ENCODE measurements at regions not wholly inside any gene's neighbourhood (a gene's known extent, or its start where the extent isn't known, plus 50 kb on each side); places are given as distances from the start of the nearest gene placed in this dataset.
"Not testable (repeated sequence)": the region's sequence is repeated elsewhere in the genome, so short reads cannot be mapped to it uniquely, and the experiment has no call there.

- Histone ChIP-seq H3K9me3 (no peaks in the 10 kb centered on the region), H3K27ac (no peak overlapping the region), H3K27me3 (no peaks in the 10 kb centered on the region), H3K4me3 (no peak overlapping the region), H3K36me3 (no peaks in the 10 kb centered on the region), H3K4me1 (no peaks in the 10 kb centered on the region)
- TF ChIP-seq CTCF (IDR thresholded peaks at IDR 0.05), result no peak
- DNase-seq (ENCODE audit: low spot score), result no peak
Observed at GRCh38 chr20:52001999-52002666, 189.4 kb downstream of the ZFP64 start.

DNA sequence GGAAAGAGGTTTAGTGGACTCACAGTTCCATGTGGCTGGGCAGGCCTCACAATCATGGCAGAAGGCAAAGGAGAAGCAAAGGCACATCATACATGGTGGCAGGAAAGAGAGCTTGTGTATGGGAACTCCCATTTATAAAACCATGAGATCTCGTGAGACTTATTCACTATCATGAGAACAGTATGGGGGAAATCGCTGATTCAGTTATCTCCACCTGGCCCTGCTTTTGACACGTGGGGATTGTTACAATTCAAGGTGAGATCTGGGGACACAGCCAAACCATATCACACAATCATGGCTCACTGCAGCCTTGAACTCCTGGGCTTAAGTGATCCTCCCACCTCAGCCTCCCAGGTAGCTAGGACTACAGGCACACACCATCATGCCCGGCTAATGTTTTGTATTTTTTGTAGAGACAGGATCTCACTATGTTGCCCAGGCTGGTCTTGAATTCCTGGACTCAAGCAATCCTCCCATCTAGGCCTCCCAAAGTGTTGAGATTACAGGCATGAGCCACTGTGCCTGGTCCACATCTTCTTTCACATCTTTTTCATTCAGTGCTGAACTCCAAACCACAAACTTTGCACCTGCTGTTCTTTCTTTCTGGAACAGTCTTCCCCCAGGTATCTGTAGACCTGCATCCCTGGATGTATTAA is 194.2 kb downstream of the ZFP64 start:
- H3K27ac ChIP-seq; H3K4me1 ChIP-seq; H3K27me3 ChIP-seq; DNase-seq (ENCODE audit: low spot score); H3K36me3 ChIP-seq; H3K4me3 ChIP-seq; H3K9me3 ChIP-seq: not testable (repeated sequence)

GRCh38 chr20:51995551-51995951 is 193.2 kb upstream of the SALL4 start:
- Histone ChIP-seq H3K36me3 (no peaks in the 10 kb centered on the region), H3K27ac (no peak overlapping the region), H3K9me3 (no peaks in the 10 kb centered on the region), H3K4me3 (no peak overlapping the region), H3K4me1 (no peaks in the 10 kb centered on the region), H3K27me3 (no peaks in the 10 kb centered on the region)
- no peak for TF ChIP-seq CTCF (IDR thresholded peaks at IDR 0.05)
- DNase-seq (ENCODE audit: low spot score), result no peak

DNA sequence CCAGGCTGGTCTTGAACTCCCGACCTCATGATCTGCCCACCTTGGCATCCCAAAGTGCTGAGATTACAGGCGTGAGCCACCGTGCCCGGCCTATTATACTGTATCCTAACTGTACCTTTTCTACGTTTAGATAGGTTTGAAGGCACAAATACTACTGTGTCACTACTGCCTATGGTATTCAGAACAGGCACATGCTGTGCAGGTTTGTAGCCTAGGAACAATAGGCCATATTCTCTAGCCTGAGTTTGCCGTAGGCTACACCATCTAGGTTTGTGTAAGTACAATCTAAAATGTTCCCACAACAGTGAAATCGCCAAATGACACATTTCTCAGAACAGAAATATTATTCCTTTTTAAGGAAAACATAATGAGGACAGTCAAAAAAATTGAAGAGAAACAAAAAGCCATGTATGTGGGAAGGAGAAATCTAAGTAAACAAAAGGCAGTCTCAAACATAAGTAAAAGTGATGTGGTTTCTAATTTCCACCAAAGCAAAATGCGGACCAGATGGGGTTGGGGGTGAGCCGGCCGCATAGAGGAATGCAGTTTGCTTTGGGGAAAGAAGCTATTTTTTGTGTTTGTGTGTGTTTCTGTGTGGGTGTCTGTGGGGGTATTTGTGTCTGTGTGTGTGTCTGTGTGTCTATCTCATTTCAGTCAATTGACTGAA is 192.6 kb upstream of the SALL4 start:
- no peak overlapping the region for H3K4me3 ChIP-seq
- no peaks in the 10 kb centered on the region for H3K4me1 ChIP-seq
- H3K27ac ChIP-seq, result no peak overlapping the region
- no peaks in the 10 kb centered on the region for H3K27me3 ChIP-seq
- no peaks in the 10 kb centered on the region for H3K36me3 ChIP-seq
- H3K9me3 ChIP-seq, result no peaks in the 10 kb centered on the region
- DNase-seq (ENCODE audit: low spot score), result no peak
- TF ChIP-seq CTCF (IDR thresholded peaks at IDR 0.05), result no peak

DNA sequence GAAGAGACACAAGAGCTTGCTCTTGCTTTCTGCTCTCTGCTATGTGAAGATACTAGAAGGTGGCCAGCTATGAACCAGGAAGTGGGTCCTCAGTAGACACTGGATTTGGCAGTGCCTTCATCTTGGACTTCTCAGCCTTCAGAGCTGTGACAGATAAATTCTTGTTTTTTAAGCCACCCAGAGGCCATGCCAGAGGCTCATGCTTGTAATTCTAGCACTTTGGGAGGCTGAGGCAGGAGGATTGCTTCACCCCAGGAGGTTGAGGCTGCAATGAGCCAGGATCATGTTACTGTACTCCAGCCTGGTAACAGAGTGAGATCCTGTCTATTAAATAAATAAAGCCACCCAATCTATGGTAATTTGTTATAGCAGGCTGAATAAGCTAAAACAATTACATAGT is 185.5 kb upstream of the SALL4 start:
- Histone ChIP-seq H3K36me3 (no peaks in the 10 kb centered on the region), H3K4me1 (peaks cover 0 to 6% of the 10 kb centered on the region in 2 donors), H3K9me3 (no peaks in the 10 kb centered on the region), H3K27ac (no peak overlapping the region), H3K4me3 (no peak overlapping the region), H3K27me3 (no peaks in the 10 kb centered on the region)
- DNase-seq (ENCODE audit: low spot score), result no peak
- no peak for TF ChIP-seq CTCF (IDR thresholded peaks at IDR 0.05)

GRCh38 chr20:51985013-51985415 is 182.7 kb upstream of the SALL4 start:
- Histone ChIP-seq H3K27ac (peak overlapping the region; percentile 23 to 56), H3K36me3 (no peaks in the 10 kb centered on the region), H3K9me3 (no peaks in the 10 kb centered on the region), H3K4me3 (no peak overlapping the region), H3K27me3 (no peaks in the 10 kb centered on the region), H3K4me1 (peaks cover 0 to 6% of the 10 kb centered on the region in 2 donors)
- TF ChIP-seq CTCF (IDR thresholded peaks at IDR 0.05), result no peak
- no peak for DNase-seq (ENCODE audit: low spot score)
